NB4 (cell line): ENCODE measurements at regions not wholly inside any gene's neighbourhood (a gene's known extent, or its start where the extent isn't known, plus 50 kb on each side); places are given as distances from the start of the nearest gene placed in this dataset.

ENCODE experiments used
- MYC ChIP-seq: IDR thresholded peaks from 2 replicates; pipeline ENCODE4 v1.6.1; 2011; ENCODE audit warnings: low read depth, low read length
- POLR2A ChIP-seq: IDR thresholded peaks from 2 replicates; pipeline ENCODE4 v1.6.1; 2011; ENCODE audit warnings: mild to moderate bottlenecking; ENCODE audit not compliant: insufficient read length; ENCODE audit errors: extremely low read depth
- TF ChIP-seq, protein P1 (sequence below): IDR thresholded peaks from one replicate; pipeline ENCODE4 v1.5.1; 2012; ENCODE audit warnings: low read depth, low read length
- TF ChIP-seq, protein P2 (sequence below): IDR thresholded peaks from 2 replicates; pipeline ENCODE4 v1.6.1; 2011; ENCODE audit warnings: low read depth, low read length

DNA sequence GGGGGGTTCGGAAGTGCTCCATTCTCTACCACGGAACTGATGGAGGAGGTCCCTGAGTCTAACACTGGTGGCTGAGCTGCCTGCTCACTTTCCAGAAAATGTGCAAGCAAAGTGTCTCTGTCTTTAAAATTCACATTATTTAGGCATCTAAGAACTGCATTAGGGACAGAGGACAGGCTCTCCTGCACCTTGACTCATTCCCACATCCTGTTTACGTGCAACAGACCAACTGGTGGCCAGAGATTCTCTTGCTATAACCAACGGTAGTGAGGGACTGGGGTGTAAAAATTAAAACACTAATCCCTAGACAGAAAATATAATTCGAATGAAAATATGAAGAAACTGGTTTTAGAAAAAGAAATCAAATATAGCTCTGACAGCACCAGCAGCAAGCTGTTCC lies 320.9 kb downstream of the IRX2 start:
- TF ChIP-seq, protein P1, sequence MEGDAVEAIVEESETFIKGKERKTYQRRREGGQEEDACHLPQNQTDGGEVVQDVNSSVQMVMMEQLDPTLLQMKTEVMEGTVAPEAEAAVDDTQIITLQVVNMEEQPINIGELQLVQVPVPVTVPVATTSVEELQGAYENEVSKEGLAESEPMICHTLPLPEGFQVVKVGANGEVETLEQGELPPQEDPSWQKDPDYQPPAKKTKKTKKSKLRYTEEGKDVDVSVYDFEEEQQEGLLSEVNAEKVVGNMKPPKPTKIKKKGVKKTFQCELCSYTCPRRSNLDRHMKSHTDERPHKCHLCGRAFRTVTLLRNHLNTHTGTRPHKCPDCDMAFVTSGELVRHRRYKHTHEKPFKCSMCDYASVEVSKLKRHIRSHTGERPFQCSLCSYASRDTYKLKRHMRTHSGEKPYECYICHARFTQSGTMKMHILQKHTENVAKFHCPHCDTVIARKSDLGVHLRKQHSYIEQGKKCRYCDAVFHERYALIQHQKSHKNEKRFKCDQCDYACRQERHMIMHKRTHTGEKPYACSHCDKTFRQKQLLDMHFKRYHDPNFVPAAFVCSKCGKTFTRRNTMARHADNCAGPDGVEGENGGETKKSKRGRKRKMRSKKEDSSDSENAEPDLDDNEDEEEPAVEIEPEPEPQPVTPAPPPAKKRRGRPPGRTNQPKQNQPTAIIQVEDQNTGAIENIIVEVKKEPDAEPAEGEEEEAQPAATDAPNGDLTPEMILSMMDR, result no peak
- no peak for TF ChIP-seq POLR2A
- TF ChIP-seq MYC, result no peak
- TF ChIP-seq, protein P2, sequence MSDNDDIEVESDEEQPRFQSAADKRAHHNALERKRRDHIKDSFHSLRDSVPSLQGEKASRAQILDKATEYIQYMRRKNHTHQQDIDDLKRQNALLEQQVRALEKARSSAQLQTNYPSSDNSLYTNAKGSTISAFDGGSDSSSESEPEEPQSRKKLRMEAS, result no peak
